ENCODE measurements at regions not wholly inside any gene's neighbourhood (a gene's known extent, or its start where the extent isn't known, plus 50 kb on each side); places are given as distances from the start of the nearest gene placed in this dataset.

GRCh38 chr5:165173651-165174050 lies 1668.2 kb downstream of the MAT2B start:
- no peaks in the 10 kb centered on the region for H3K27me3 ChIP-seq (ENCODE audit: control insufficient read depth in 4 of 4, insufficient read depth in 4 of 4, low read length in 3 of 4)
- no peaks in the 10 kb centered on the region for H3K4me1 ChIP-seq (ENCODE audit: control insufficient read depth in 4 of 4, insufficient read depth in 4 of 4, low read length in 3 of 4)
- WGBS: 72% methylated on average over 2 of the region's 2 CpGs
- H3K27ac ChIP-seq (ENCODE audit: low read depth in 1 of 2, low read length in 2 of 2): no peak overlapping the region
- no peak overlapping the region for H3K4me3 ChIP-seq (ENCODE audit: low read depth in 1 of 3, low read length in 3 of 3)
- TF ChIP-seq CTCF (IDR thresholded peaks at IDR 0.05; ENCODE audit: low read depth, low read length, missing input control) (no peak), NR2F2 (IDR thresholded peaks at IDR 0.05) (no peak), FOXA1 (IDR thresholded peaks at IDR 0.05) (no peak), JUND (IDR thresholded peaks at IDR 0.05) (no peak), HNF4G (IDR thresholded peaks at IDR 0.05) (no peak), ATF3 (IDR thresholded peaks at IDR 0.05) (no peak), SP1 (IDR thresholded peaks at IDR 0.05) (no peak)
- TF ChIP-seq, protein P1, sequence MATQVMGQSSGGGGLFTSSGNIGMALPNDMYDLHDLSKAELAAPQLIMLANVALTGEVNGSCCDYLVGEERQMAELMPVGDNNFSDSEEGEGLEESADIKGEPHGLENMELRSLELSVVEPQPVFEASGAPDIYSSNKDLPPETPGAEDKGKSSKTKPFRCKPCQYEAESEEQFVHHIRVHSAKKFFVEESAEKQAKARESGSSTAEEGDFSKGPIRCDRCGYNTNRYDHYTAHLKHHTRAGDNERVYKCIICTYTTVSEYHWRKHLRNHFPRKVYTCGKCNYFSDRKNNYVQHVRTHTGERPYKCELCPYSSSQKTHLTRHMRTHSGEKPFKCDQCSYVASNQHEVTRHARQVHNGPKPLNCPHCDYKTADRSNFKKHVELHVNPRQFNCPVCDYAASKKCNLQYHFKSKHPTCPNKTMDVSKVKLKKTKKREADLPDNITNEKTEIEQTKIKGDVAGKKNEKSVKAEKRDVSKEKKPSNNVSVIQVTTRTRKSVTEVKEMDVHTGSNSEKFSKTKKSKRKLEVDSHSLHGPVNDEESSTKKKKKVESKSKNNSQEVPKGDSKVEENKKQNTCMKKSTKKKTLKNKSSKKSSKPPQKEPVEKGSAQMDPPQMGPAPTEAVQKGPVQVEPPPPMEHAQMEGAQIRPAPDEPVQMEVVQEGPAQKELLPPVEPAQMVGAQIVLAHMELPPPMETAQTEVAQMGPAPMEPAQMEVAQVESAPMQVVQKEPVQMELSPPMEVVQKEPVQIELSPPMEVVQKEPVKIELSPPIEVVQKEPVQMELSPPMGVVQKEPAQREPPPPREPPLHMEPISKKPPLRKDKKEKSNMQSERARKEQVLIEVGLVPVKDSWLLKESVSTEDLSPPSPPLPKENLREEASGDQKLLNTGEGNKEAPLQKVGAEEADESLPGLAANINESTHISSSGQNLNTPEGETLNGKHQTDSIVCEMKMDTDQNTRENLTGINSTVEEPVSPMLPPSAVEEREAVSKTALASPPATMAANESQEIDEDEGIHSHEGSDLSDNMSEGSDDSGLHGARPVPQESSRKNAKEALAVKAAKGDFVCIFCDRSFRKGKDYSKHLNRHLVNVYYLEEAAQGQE (IDR thresholded peaks at IDR 0.05): no peak
- no peak overlapping the region for H3K9ac ChIP-seq (ENCODE audit: low read depth in 1 of 2, low read length in 2 of 2)
- H3K36me3 ChIP-seq (ENCODE audit: control insufficient read depth in 4 of 4, insufficient read depth in 3 of 4, low read depth in 1 of 4, low read length in 3 of 4): no peaks in the 10 kb centered on the region
- DNase-seq (ENCODE audit: low spot score): no peak
- H3K9me3 ChIP-seq (ENCODE audit: control insufficient read depth in 4 of 4, low read length in 3 of 4): no peaks in the 10 kb centered on the region

- H3K36me3 ChIP-seq (ENCODE audit: control insufficient read depth in 4 of 4, insufficient read depth in 3 of 4, low read depth in 1 of 4, low read length in 3 of 4): no peaks in the 10 kb centered on the region
- DNase-seq (ENCODE audit: low spot score): no peak
- no peak overlapping the region for H3K4me3 ChIP-seq (ENCODE audit: low read depth in 1 of 3, low read length in 3 of 3)
- no peak overlapping the region for H3K27ac ChIP-seq (ENCODE audit: low read depth in 1 of 2, low read length in 2 of 2)
- no peaks in the 10 kb centered on the region for H3K27me3 ChIP-seq (ENCODE audit: control insufficient read depth in 4 of 4, insufficient read depth in 4 of 4, low read length in 3 of 4)
- WGBS: 33% methylated on average over 2 of the region's 2 CpGs
- TF ChIP-seq, protein P1 (IDR thresholded peaks at IDR 0.05): no peak
- TF ChIP-seq JUND (IDR thresholded peaks at IDR 0.05) (no peak), CTCF (IDR thresholded peaks at IDR 0.05; ENCODE audit: low read depth, low read length, missing input control) (no peak), FOXA2 (IDR thresholded peaks at IDR 0.05) (no peak), RXRA (IDR thresholded peaks at IDR 0.05) (no peak), GABPA (IDR thresholded peaks at IDR 0.05 in 1 of 2, conservative IDR thresholded peaks at IDR 0.05 in 1 of 2) (no peak), HNF4G (IDR thresholded peaks at IDR 0.05) (no peak), HNF4A (conservative IDR thresholded peaks at IDR 0.05) (no peak), RAD21 (IDR thresholded peaks at IDR 0.05) (no peak), EGR1 (IDR thresholded peaks at IDR 0.05; ENCODE audit: low read depth in 2 of 2) (no peak), FOXA1 (IDR thresholded peaks at IDR 0.05) (no peak), ATF3 (IDR thresholded peaks at IDR 0.05) (no peak), NR2F2 (IDR thresholded peaks at IDR 0.05) (no peak), TAF1 (conservative IDR thresholded peaks at IDR 0.05) (no peak), SP1 (IDR thresholded peaks at IDR 0.05) (no peak), YY1 (IDR thresholded peaks at IDR 0.05) (no peak)
- TF ChIP-seq, protein P2, sequence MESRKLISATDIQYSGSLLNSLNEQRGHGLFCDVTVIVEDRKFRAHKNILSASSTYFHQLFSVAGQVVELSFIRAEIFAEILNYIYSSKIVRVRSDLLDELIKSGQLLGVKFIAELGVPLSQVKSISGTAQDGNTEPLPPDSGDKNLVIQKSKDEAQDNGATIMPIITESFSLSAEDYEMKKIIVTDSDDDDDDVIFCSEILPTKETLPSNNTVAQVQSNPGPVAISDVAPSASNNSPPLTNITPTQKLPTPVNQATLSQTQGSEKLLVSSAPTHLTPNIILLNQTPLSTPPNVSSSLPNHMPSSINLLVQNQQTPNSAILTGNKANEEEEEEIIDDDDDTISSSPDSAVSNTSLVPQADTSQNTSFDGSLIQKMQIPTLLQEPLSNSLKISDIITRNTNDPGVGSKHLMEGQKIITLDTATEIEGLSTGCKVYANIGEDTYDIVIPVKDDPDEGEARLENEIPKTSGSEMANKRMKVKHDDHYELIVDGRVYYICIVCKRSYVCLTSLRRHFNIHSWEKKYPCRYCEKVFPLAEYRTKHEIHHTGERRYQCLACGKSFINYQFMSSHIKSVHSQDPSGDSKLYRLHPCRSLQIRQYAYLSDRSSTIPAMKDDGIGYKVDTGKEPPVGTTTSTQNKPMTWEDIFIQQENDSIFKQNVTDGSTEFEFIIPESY (IDR thresholded peaks at IDR 0.05): no peak
- TF ChIP-seq, protein P3, sequence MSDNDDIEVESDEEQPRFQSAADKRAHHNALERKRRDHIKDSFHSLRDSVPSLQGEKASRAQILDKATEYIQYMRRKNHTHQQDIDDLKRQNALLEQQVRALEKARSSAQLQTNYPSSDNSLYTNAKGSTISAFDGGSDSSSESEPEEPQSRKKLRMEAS (IDR thresholded peaks at IDR 0.05): no peak
- no peaks in the 10 kb centered on the region for H3K4me1 ChIP-seq (ENCODE audit: control insufficient read depth in 4 of 4, insufficient read depth in 4 of 4, low read length in 3 of 4)
- H3K9me3 ChIP-seq (ENCODE audit: control insufficient read depth in 4 of 4, low read length in 3 of 4): no peaks in the 10 kb centered on the region
- H3K9ac ChIP-seq (ENCODE audit: low read depth in 1 of 2, low read length in 2 of 2): no peak overlapping the region
Measured at GRCh38 chr5:165175041-165175440, 1669.6 kb downstream of the MAT2B start.

Data from liver (tissue), 8 donors.